SHP77 treated with DMSO at 0.1 percent for 48 hours (cell line): ENCODE measurements at regions not wholly inside any gene's neighbourhood (a gene's known extent, or its start where the extent isn't known, plus 50 kb on each side); places are given as distances from the start of the nearest gene placed in this dataset.
"Not testable (repeated sequence)": the region's sequence is repeated elsewhere in the genome, so short reads cannot be mapped to it uniquely, and the experiment has no call there.

ENCODE experiments used
- DNase-seq: peaks from one replicate; lab custom pipeline; 2025; lab: John Stamatoyannopoulos, UW

- DNase-seq = no peak
Observed at GRCh38 chr1:73770109-73770905, 427.7 kb downstream of the LRRIQ3 start.

DNA sequence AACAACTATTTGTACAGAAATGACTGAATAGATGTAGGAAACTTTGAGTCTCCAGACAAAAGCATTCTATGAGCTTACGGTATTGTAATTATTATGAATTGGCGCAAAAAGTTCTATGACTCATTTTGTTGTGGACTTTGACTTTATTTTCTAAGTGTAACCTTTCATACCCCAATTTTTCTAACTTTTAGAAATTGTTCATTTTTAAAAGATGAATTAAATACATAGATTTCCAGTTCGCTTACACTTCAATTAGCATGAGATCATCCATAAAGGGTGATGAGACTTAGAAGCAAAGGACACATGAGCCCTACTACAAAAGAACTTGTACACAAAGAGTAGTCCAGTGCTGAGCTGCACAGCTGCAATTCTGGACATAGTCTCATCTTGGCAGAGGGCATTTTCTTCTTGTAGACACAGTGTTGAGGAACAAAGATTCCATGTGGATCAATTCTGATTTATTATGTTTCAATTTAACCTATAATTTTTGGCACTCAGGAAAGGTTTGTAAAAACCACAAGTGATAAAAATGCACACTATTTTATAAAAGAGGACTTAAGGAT, 431.1 kb downstream of the LRRIQ3 start:
- DNase-seq = no peak

- no peak for DNase-seq
Observed at GRCh38 chr1:73765551-73766233, 432.3 kb downstream of the LRRIQ3 start.

DNA sequence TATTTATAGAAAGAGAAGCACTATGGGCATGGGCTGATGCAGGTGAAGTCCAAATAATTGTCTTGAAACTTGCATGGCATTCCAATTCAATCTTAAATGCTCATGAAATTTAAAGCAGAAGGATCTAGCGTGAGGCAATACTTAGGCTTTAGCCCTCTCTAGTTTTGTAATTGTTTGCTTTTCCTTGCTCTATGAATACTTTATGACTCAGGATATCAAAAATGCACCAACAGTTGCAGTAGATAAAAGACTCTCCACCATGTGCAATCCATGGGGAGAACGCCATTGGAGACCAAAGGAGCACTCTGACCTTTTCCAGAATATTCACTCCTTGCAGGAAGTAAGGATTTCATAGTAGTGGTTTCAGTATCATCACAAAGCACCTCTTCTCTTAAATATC, 436.4 kb downstream of the LRRIQ3 start:
- DNase-seq = no peak

DNA sequence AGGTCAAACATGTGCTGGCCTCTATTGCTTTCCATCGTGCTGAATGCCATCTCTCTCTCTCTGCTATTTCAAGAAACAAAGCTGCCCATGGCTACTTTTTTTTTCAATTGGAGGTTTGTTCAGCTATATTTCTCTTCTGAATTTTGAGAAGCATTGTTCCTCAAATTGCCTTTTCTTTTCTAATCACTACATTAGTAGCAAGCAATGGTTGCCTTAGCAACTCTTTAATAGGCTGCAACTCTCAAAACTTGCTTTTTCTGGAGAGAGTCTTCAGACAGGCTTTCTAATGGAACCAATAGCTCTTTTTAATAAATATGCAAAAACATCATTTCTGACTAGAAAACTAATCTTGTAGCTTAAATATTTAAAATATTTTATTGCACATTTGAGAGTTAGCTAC, 439.0 kb downstream of the LRRIQ3 start:
- DNase-seq = no peak

DNA sequence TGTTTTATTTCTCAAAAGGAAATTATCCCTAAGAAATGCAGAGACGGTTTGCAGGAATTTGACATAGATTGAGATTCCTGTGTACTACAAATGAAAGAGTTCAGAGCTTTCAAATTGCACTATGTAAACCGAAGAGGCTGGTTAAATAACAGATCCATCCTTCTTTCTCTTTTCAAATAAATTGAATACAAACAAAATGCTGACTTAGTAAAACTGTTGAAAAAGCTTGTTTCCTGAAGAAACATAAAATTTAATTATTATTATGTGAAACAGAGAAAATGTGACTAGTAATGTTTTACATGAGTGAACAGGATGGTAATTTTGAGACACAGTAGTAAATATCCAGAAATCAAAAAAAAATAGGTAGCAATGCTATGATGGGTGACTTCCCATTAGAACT, 441.2 kb downstream of the LRRIQ3 start:
- no peak for DNase-seq

DNA sequence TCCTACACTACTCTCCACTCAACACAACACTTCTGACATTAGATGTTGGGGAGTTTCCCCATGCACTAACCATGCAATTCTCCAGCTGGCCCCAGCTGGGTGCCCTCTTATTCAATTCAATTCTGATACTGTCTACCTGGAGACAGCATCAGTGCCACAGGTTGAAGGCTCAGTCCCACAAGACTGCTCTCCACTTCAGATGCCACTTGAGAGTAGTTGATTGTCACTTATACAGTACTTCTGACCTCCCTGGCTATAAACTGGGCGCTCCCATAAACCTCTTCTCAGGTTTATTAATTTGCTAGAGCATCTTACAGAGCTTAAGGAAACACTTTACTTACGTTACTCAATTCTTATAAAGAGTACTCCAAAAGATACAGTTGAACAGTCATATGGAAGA, 442.3 kb downstream of the LRRIQ3 start:
- DNase-seq = no peak

- no peak for DNase-seq
Observed at GRCh38 chr1:73749996-73750395, 448.0 kb downstream of the LRRIQ3 start.

- no peak for DNase-seq
Observed at GRCh38 chr1:73744985-73745384, 453.0 kb downstream of the LRRIQ3 start.

DNA sequence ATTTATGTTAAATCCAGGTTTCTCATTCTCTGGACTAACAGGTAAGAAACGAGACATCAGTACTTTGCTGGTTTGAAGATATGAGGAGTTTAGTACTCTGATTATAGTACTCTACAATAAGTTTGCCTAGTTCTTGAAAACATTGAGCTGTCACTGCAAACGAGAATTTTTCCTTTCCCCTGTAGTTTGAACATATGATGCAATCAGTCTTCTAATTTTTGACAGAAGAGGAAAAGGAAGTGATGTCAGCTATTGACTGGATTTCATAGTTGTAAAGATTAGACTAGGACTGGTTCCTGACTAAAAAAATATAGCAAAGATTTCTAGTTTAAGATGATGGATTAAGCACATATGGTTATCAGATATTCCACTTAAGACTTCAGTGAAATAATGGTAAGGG, 461.9 kb downstream of the LRRIQ3 start:
- DNase-seq = no peak

DNA sequence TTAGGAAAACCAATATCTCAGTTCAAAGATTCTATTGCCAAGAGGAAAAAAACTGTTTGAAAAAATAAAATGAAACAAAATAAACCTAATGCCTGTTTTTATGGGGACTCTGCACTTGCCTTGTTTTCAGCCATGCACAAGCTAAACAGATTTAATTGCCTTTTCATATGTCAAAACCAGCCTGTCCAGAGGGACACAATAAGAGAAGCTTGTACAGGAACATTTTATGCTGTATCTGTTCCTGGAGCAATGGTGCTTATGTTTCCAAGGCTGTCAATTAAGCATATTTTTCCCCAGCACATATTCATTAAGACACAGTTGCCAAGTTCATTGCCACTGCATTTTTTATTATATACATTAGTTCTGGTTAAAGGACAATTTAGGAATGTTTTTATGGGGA, 470.9 kb downstream of the LRRIQ3 start:
- DNase-seq = no peak

DNA sequence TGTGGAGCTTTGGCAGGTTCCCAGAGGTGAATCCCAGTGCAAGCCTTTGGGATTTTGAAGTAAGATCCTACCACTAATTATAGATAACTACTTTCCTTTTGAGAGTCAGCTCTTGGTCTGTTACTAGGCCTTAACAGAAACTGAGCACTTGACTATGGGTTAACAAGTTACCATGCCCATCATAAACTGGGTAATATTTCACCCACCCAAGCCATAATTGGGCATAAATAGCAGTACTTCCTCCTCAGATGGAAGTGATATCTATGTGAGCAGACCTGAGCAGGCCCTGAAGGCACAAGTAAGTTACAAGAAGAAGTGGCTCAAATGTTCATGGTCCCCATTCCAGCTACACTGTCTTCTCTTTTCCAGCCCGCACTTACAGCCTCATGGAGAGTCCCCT, 475.9 kb downstream of the LRRIQ3 start:
- no peak for DNase-seq

DNA sequence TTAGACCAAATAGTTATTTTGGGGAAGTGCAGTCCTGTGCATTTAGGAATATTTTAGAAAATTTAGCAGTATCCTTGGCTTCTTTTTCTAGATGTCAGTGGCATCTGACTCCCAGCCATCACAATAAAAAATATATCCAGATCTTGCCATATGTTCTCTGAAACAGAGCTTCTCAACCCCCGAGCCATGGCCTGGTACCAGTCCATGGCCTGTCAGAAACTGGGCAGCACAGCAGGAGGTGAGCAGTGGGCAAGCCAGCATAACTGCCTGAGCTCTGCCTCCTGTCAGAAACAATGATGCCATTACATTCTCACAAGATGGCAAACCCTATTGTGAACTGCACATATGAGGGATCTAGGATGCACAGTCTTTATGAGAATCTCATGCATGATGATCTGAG, 480.0 kb downstream of the LRRIQ3 start:
- no peak for DNase-seq

- no peak for DNase-seq
Observed at GRCh38 chr1:73711089-73711488, 486.9 kb downstream of the LRRIQ3 start.

DNA sequence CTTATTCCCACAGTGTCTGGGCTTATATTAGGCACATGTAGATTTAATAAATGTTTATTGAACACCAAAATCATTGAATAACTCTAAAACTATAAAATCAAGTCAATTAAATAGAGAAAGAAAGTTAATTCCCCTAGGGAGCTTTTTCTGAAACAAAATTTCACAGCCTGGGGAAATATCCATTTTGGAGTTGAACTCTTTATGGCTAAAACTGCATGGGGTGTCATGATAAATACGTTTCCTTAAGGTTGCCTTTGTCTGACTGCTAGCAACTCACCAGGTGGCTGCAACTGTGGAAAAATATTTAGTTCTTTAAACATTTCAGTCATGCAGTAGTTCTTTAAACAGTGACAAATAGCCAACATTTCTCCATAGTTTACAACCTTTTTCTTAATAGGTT, 496.1 kb downstream of the LRRIQ3 start:
- DNase-seq = no peak

- DNase-seq = no peak
Observed at GRCh38 chr1:73676186-73676585, 521.8 kb downstream of the LRRIQ3 start.

DNA sequence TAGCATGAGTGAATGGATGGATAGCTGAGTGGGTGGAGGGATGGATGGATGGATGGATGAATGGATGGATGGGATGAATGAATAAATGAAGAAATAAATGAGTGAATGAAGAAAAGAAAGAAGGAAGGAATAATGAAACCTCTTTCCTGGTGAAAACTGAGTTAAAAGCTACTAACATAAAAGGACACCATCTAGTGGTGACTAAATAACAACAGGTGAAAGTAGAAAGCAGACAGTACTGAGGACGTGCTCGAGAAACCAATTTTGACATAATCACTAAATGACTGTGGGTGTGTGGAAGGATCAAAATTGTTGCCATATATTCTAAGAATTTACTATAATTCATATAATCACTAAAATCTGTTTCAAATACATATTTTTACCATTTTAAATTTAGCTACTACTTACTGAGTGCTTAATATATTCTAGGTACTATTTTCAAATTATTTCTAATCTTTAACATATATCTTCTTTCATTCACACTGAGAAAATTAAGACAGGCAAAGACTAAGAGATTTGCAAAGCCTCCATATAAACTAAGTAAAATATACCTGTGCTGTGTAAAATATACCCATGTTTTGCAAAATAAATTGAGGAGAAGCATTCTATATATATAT, 522.9 kb downstream of the LRRIQ3 start:
- DNase-seq = peak; percentile 10

DNA sequence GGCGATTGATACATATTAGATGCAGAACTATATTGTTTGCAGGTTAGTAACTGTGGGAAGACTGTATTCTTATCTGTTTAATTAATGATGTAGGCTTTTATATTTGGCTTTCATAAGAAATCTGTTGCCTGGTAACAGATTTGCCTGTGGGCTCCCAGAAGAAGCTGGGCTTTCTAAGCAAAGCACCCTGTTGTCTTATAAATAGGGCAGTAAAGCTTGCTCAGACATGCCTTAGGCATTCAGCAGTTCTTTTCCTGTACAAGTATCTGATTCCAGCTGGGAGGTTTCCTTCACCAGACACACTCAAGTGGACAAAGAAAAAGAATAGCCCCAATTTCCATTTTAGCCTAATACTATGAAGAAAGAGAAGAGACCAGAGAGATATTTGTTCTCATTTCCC, 524.0 kb downstream of the LRRIQ3 start:
- no peak for DNase-seq

GRCh38 chr1:73671530-73671929, 526.4 kb downstream of the LRRIQ3 start:
- no peak for DNase-seq

DNA sequence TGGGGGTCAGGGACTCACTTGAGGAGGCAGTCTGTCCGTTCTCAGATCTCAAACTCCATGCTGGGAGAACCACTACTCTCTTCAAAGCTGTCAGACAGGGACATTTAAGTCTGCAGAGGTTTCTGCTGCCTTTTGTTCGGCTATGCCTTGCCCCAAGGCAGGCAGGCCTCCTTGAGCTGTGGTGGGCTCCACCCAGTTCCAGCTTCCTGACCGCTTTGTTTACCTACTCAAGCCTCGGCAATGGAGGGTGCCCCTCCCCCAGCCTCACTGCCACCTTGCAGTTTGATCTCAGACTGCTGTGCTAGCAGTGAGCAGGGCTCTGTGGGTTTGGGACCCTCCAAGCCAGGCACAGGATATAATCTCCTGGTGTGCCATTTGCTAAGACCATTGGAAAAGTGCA, 530.0 kb downstream of the LRRIQ3 start:
- DNase-seq = not testable (repeated sequence)

DNA sequence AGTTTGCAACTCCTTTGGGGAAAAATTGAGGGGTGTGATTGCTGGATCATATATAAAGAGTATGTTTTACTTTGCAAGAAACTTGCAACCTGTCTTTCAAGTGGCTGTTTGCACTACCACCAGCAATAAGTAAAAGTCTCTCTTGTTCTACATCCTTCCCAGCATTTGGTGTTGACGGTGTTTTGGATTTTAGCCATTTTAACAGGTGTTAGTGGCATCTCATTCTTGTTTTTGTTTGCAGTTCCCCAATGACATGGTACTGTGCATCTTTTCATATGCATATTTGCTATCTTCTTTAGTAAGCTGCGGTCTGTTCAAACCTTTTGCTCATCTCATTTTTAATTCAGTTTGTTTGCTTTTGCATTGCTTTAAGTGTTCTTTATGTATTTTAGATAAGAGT, 535.5 kb downstream of the LRRIQ3 start:
- no peak for DNase-seq

DNA sequence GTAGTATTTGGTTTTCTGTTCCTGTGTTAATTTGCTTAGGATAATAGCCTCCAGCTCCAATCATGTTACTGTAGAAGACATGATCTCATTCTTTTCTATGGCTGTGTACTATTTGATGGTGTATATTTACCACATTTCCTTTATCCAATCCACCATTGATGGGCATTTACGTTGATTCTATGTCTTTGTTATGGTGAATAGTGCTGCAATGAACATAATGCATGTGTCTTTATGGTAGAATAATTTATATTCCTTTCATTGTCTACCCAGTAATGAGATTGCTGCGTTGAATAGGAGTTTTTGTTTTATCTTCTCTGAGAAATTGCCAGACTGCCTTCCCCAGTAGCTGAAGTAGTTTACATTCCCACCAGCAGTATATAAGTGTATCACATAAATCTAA, 538.8 kb downstream of the LRRIQ3 start:
- no peak for DNase-seq

GRCh38 chr1:73654714-73655113, 543.3 kb downstream of the LRRIQ3 start:
- no peak for DNase-seq
